PC-3 (cell line): ENCODE measurements at regions not wholly inside any gene's neighbourhood (a gene's known extent, or its start where the extent isn't known, plus 50 kb on each side); places are given as distances from the start of the nearest gene placed in this dataset.

ENCODE experiments used
- ATAC-seq: fragments of 200-7000 bp; cut with Tn5 transposase; 2 replicates; pipeline ENCODE4 v1.9.1; 2020; ENCODE audit warnings: mild to moderate bottlenecking, moderate library complexity
- BruUV-seq: library from RNA; stranded (reverse); fragments of 400-500 nt; replicated peaks from 2 replicates; lab custom pipeline; 2021; lab: Mats Ljungman, UMichigan
- CTCF ChIA-PET: fragments of 300-600 bp; sonication (Branson Sonifier 250); formaldehyde crosslinking; loops from one replicate; lab custom pipeline; 2022; ENCODE audit warnings: antibody characterized with exemption; lab: Charles Lee
- POLR2A ChIA-PET: fragments of 300-600 bp; sonication (Branson Sonifier 250); formaldehyde crosslinking; loops from one replicate; lab custom pipeline; 2022; ENCODE audit warnings: antibody characterized with exemption; ENCODE audit not compliant: unreplicated experiment; lab: Charles Lee
- DNase-seq: peaks from one replicate; pipeline ENCODE4 v3.0.0-alpha.2; 2015
- H2AFZ ChIP-seq: fragments of 300-600 bp; sonication (generic); 2 replicates; pipeline ENCODE4 v1.6.0; 2016; ENCODE audit warnings: antibody characterized with exemption, low read length
- H3F3A ChIP-seq: fragments of 300-600 bp; sonication (generic); one replicate; pipeline ENCODE4 v1.6.0; 2017; ENCODE audit warnings: antibody characterized with exemption, low read length, control low read depth, mild to moderate bottlenecking; ENCODE audit not compliant: unreplicated experiment
- H3K27ac ChIP-seq: fragments of 300-600 bp; sonication (generic); 2 replicates; pipeline ENCODE4 v1.5.1; 2016; ENCODE audit warnings: mild to moderate bottlenecking, low read length
- H3K27me3 ChIP-seq: fragments of 300-600 bp; sonication (generic); 2 replicates; pipeline ENCODE4 v1.6.1; 2016; ENCODE audit warnings: low read length, mixed read lengths
- H3K36me3 ChIP-seq: fragments of 300-600 bp; sonication (generic); 2 replicates; pipeline ENCODE4 v1.6.1; 2016; ENCODE audit warnings: low read depth, mixed run types, low read length, mixed read lengths
- H3K4me1 ChIP-seq: fragments of 300-600 bp; sonication (generic); 2 replicates; pipeline ENCODE4 v1.5.1; 2016; ENCODE audit warnings: low read length; ENCODE audit not compliant: insufficient read depth
- H3K4me2 ChIP-seq: fragments of 300-600 bp; sonication (generic); 2 replicates; pipeline ENCODE4 v1.6.0; 2016; ENCODE audit warnings: low read length
- H3K4me3 ChIP-seq: fragments of 300-600 bp; sonication (generic); 2 replicates; pipeline ENCODE4 v1.5.1; 2016; ENCODE audit warnings: mild to moderate bottlenecking, low read length, mixed read lengths
- H3K79me2 ChIP-seq: fragments of 300-600 bp; sonication (generic); 2 replicates; pipeline ENCODE4 v1.6.1; 2017; ENCODE audit warnings: low read length, mixed read lengths
- H3K9ac ChIP-seq: fragments of 300-600 bp; sonication (generic); 2 replicates; pipeline ENCODE4 v1.6.0; 2016; ENCODE audit warnings: mild to moderate bottlenecking, low read length
- H3K9me2 ChIP-seq: fragments of 300-600 bp; sonication (generic); replicated peaks from 2 replicates; pipeline ENCODE4 v1.6.1; 2016; ENCODE audit warnings: mixed run types, low read length, mixed read lengths
- H3K9me3 ChIP-seq: fragments of 300-600 bp; sonication (generic); 2 replicates; pipeline ENCODE4 v1.6.1; 2016; ENCODE audit warnings: low read length, mixed read lengths
- H4K20me1 ChIP-seq: fragments of 300-600 bp; sonication (generic); 2 replicates; pipeline ENCODE4 v1.6.1; 2016; ENCODE audit warnings: low read length, mixed read lengths
- EZH2 ChIP-seq: fragments of 300-600 bp; sonication (generic); IDR thresholded peaks from one replicate; pipeline ENCODE4 v1.6.1; 2017; ENCODE audit warnings: antibody characterized with exemption, mild to moderate bottlenecking, low read length; ENCODE audit not compliant: unreplicated experiment
- EZH2phosphoT487 ChIP-seq: fragments of 300-600 bp; sonication (generic); IDR thresholded peaks from 2 replicates; pipeline ENCODE4 v1.6.1; 2018; ENCODE audit warnings: mild to moderate bottlenecking, antibody characterized with exemption, low read length, borderline replicate concordance
- intact Hi-C: fragments of 100-400 bp; cut with micrococcal nuclease; formaldehyde crosslinking; loops from 2 replicates; pipeline ENCODE4 v1.9.0; 2023
- TF ChIP-seq, protein P1 (sequence below): fragments of 300-600 bp; sonication (generic); conservative IDR thresholded peaks from 2 replicates; pipeline ENCODE4 v1.5.1; 2017; ENCODE audit warnings: antibody characterized with exemption, low read depth, mild to moderate bottlenecking, low read length

GRCh38 chr15:38650384-38650783, 85.8 kb upstream of the RASGRP1 start:
- H3K27ac ChIP-seq, result no peak overlapping the region
- intact Hi-C loops, result no loop called here
- ChIA-PET CTCF (interaction anchor here (0.6 kb wide), 1 partner anchor 14 kb away, joined by 3 read pairs; no protein-coding TSS in a partner anchor), POLR2A (no interaction called here)
- ATAC-seq (no peak), DNase-seq (no peak)
- H3K79me2 ChIP-seq, result no peaks in the 10 kb centered on the region
- no peak for TF ChIP-seq EZH2phosphoT487
- no peak for TF ChIP-seq EZH2
- TF ChIP-seq, protein P1, sequence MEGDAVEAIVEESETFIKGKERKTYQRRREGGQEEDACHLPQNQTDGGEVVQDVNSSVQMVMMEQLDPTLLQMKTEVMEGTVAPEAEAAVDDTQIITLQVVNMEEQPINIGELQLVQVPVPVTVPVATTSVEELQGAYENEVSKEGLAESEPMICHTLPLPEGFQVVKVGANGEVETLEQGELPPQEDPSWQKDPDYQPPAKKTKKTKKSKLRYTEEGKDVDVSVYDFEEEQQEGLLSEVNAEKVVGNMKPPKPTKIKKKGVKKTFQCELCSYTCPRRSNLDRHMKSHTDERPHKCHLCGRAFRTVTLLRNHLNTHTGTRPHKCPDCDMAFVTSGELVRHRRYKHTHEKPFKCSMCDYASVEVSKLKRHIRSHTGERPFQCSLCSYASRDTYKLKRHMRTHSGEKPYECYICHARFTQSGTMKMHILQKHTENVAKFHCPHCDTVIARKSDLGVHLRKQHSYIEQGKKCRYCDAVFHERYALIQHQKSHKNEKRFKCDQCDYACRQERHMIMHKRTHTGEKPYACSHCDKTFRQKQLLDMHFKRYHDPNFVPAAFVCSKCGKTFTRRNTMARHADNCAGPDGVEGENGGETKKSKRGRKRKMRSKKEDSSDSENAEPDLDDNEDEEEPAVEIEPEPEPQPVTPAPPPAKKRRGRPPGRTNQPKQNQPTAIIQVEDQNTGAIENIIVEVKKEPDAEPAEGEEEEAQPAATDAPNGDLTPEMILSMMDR, result no peak
- H3K9ac ChIP-seq, result no peak overlapping the region
- no peaks in the 10 kb centered on the region for H3K36me3 ChIP-seq
- H3K4me3 ChIP-seq, result no peak overlapping the region
- peaks cover 66% of the 10 kb centered on the region for H3K27me3 ChIP-seq
- no peaks in the 10 kb centered on the region for H4K20me1 ChIP-seq
- H3K4me2 ChIP-seq, result no peak overlapping the region
- BruUV-seq, result no TSS peak
- no peak overlapping the region for H2AFZ ChIP-seq
- H3K9me3 ChIP-seq, result no peaks in the 10 kb centered on the region
- no peaks in the 10 kb centered on the region for H3K4me1 ChIP-seq
- H3F3A ChIP-seq, result no peaks in the 10 kb centered on the region
- no peaks in the 10 kb centered on the region for H3K9me2 ChIP-seq

DNA sequence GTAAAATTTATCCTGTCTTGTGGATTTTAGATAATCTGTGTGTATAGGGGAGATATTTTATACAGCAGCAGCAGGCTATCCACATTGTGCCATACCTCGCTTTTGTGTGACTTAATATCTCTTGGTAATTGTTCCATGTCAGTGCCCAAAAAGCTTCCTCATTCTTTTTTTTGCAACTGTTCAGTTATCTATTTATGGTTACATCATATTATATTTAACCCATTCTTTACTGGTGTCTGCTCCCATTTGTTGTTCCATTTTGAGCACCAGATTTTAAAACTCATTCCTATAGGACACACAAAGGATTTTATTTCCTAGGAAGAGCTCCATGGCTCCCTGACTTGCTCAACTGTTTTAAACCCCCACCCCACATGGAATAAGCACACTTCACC, 86.3 kb upstream of the RASGRP1 start:
- no peaks in the 10 kb centered on the region for H3K9me2 ChIP-seq
- ChIA-PET CTCF (interaction anchor here (0.6 kb wide), 1 partner anchor 14 kb away, joined by 3 read pairs; no protein-coding TSS in a partner anchor), POLR2A (no interaction called here)
- no peaks in the 10 kb centered on the region for H4K20me1 ChIP-seq
- peaks cover 68% of the 10 kb centered on the region for H3K27me3 ChIP-seq
- TF ChIP-seq EZH2phosphoT487 (no peak), EZH2 (no peak)
- TF ChIP-seq, protein P1, result no peak
- no peaks in the 10 kb centered on the region for H3K9me3 ChIP-seq
- H3K27ac ChIP-seq, result no peak overlapping the region
- no peak overlapping the region for H3K4me3 ChIP-seq
- ATAC-seq (no peak), DNase-seq (no peak)
- no peaks in the 10 kb centered on the region for H3K36me3 ChIP-seq
- intact Hi-C loops, result no loop called here
- H3K4me2 ChIP-seq, result no peak overlapping the region
- no TSS peak for BruUV-seq
- no peaks in the 10 kb centered on the region for H3F3A ChIP-seq
- H3K4me1 ChIP-seq, result no peaks in the 10 kb centered on the region
- no peak overlapping the region for H3K9ac ChIP-seq
- H3K79me2 ChIP-seq, result no peaks in the 10 kb centered on the region
- no peak overlapping the region for H2AFZ ChIP-seq

- BruUV-seq, result no TSS peak
- TF ChIP-seq EZH2, result no peak
- TF ChIP-seq, protein P1, result no peak
- TF ChIP-seq EZH2phosphoT487, result no peak
- CTCF ChIA-PET, result no interaction called here
Measured at GRCh38 chr15:38651328-38652038, 86.9 kb upstream of the RASGRP1 start.

More at GRCh38 chr15:38651328-38652038, 86.9 kb upstream of the RASGRP1 start:
- no peaks in the 10 kb centered on the region for H4K20me1 ChIP-seq
- intact Hi-C loops, result no loop called here
- H3K4me2 ChIP-seq, result no peak overlapping the region
- H2AFZ ChIP-seq, result no peak overlapping the region
- DNase-seq (no peak), ATAC-seq (no peak)
- H3K9me2 ChIP-seq, result no peaks in the 10 kb centered on the region
- POLR2A ChIA-PET, result no interaction called here
- H3K9me3 ChIP-seq, result no peaks in the 10 kb centered on the region
- no peak overlapping the region for H3K9ac ChIP-seq
- no peak overlapping the region for H3K4me3 ChIP-seq
- peaks cover 66% of the 10 kb centered on the region for H3K27me3 ChIP-seq
- no peaks in the 10 kb centered on the region for H3F3A ChIP-seq
- H3K36me3 ChIP-seq, result no peaks in the 10 kb centered on the region
- H3K79me2 ChIP-seq, result no peaks in the 10 kb centered on the region
- no peaks in the 10 kb centered on the region for H3K4me1 ChIP-seq
- H3K27ac ChIP-seq, result no peak overlapping the region
